Heart left ventricle (tissue), 16 donors: ENCODE measurements at regions not wholly inside any gene's neighbourhood (a gene's known extent, or its start where the extent isn't known, plus 50 kb on each side); places are given as distances from the start of the nearest gene placed in this dataset.
"Not testable (repeated sequence)": the region's sequence is repeated elsewhere in the genome, so short reads cannot be mapped to it uniquely, and the experiment has no call there.

Experiments used
- ATAC-seq, 4 donors: fragments of 200-7000 bp; cut with Tn5 transposase; one replicate each; pipeline ENCODE4 v1.9.1; 2020 to 2022; ENCODE audit warnings: moderate library complexity in 4 of 4, mild to moderate bottlenecking in 3 of 4, moderate number of reproducible peaks in 1 of 4
- DNase-seq, 5 donors: peaks; one replicate each; pipeline ENCODE4 v3.0.0-alpha.2; 2020
- H3K27ac ChIP-seq, 12 donors: fragments of 200-600 bp; sonication (generic) in 4 of 12; one replicate each; pipeline versions ENCODE4 v1.5.0 to v1.8.0; 2016 to 2022; ENCODE audit warnings: mild to moderate bottlenecking in 2 of 12
- H3K27me3 ChIP-seq, 9 donors: fragments of 200-600 bp; sonication (generic) in 2 of 9; one replicate each; pipeline versions ENCODE4 v1.5.1 to v1.8.0; 2016 to 2022; ENCODE audit warnings: mild to moderate bottlenecking in 3 of 9
- H3K36me3 ChIP-seq, 9 donors: fragments of 200-600 bp; sonication (generic) in 2 of 9; one replicate each; pipeline versions ENCODE4 v1.5.0 to v1.8.0; 2018 to 2022; ENCODE audit warnings: mild to moderate bottlenecking in 2 of 9
- H3K4me1 ChIP-seq, 12 donors: fragments of 200-600 bp; sonication (generic) in 4 of 12; one replicate each; pipeline versions ENCODE4 v1.5.0 to v1.8.0; 2016 to 2022; ENCODE audit warnings: mild to moderate bottlenecking in 3 of 12
- H3K4me3 ChIP-seq, 12 donors: fragments of 200-600 bp; sonication (generic) in 4 of 12; one replicate each; pipeline versions ENCODE4 v1.5.0 to v1.8.0; 2017 to 2022; ENCODE audit warnings: mild to moderate bottlenecking in 9 of 12, moderate library complexity in 4 of 12
- H3K9me3 ChIP-seq, 12 donors: fragments of 200-600 bp; sonication (generic) in 4 of 12; one replicate each; pipeline versions ENCODE4 v1.5.0 to v1.8.0; 2016 to 2022; ENCODE audit warnings: mild to moderate bottlenecking in 1 of 12
- CTCF ChIP-seq, 12 donors: fragments of 200-600 bp; sonication (generic) in 4 of 12; IDR thresholded peaks; one replicate each; pipeline versions ENCODE4 v1.5.0 to v1.8.0; 2018 to 2022; ENCODE audit warnings: antibody characterized with exemption in 12 of 12, mild to moderate bottlenecking in 5 of 12
- POLR2A ChIP-seq, 2 donors: fragments of 450-650 bp; IDR thresholded peaks; one replicate each; pipeline ENCODE4 v1.6.1; 2017; ENCODE audit warnings: antibody characterized with exemption in 2 of 2, mild to moderate bottlenecking in 2 of 2, moderate library complexity in 2 of 2
- WGBS, 4 donors: extraction: QIAGEN DNeasy Blood & Tissue Kit in 2 of 4; methylation state at CpG; one replicate each; pipeline versions ENCODE4 v1.1.5 to v1.1.7; 2013 to 2018; 5-methylcytosine and 5-hydroxymethylcytosine counted together
- intact Hi-C, 10 donors: fragments of 100-400 bp; cut with DNase I; formaldehyde crosslinking; loops; one replicate each; pipeline versions ENCODE4 v1.11.1 to v1.14.2; 2022
- donor health status: ischemic (EF 13 %, LVEDD 7.1; RV severe dilation, severe dysfunction).
- donor health status: healthy with polysubstance abuse.
- donor health status: DM: no; HTN: yes; CAD: no.
- donor health status: DM: no; HTN: no; CAD: no.
- donor health status: ischemic (EF 25% LVEDD 6.9; RV normal size, moderate dysfunction).
- donor health status: ischemic (EF 25% LVEDD 5.7; RV mildly dilated, moderate dysfunction).
- donor health status: healthy.
- donor health status: DM: yes; HTN: yes; CAD: no.
- donor health status: ischemic (EF 35%, LVEDD 5.7; RV mildly dilated, moderate dysfunction).
- donor health status: nonischemic (EF 11% LVEDD 7.7; RV severe dilation, severe dysfunction).
- donor health status: DM: yes; HTN: yes; CAD: no.
- donor health status: PGD.
- donor health status: ischemic (EF 29% LVEDD 5.4; RV normal size, mild dysfunction).
- donor health status: nonischemic (EF 23%, LVEDD 6.1; RV moderate dilation, normal function).

DNA sequence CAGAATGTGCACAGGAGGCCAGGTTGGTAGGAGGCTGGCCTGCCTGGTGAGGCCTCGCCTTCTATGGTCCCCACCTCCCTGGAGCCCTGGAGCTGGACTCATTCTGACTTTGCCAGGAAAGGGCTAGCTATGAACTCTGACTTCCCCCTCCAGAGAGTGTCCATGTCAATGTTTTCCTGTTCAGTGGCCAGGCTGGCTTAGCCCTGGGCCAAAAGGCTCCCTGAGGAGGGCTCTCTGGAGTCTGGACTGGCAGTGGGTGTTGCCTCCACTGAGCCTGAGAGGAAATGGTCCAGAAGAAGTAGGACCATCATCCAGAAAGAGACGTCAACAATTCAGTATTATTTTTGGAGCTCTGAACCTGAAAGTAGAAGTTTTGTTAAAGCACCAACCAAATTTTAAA lies 178.7 kb downstream of the CHIC2 start:
- H3K27ac ChIP-seq: peak overlapping the region in 7 of 12 donors; percentile 0 to 62 (median 23)
- TF ChIP-seq CTCF (IDR thresholded peaks at IDR 0.05) (no peak), POLR2A (IDR thresholded peaks at IDR 0.05) (no peak)
- DNase-seq (peak; percentile 51 to 69 (median 67)), ATAC-seq (peak; percentile 61 to 96 (median 93))
- WGBS, 4 donors: 49 to 62% (median 56%) methylated on average over 2 of the region's 2 CpGs
- no peak overlapping the region for H3K4me3 ChIP-seq
- H3K4me1 ChIP-seq: peaks cover 0 to 13% (median 0%) of the 10 kb centered on the region in 12 donors
- peaks cover 0 to 10% (median 0%) of the 10 kb centered on the region in 12 donors for H3K9me3 ChIP-seq
- no peaks in the 10 kb centered on the region for H3K36me3 ChIP-seq
- no peaks in the 10 kb centered on the region for H3K27me3 ChIP-seq
- intact Hi-C loops: no loop called here

DNA sequence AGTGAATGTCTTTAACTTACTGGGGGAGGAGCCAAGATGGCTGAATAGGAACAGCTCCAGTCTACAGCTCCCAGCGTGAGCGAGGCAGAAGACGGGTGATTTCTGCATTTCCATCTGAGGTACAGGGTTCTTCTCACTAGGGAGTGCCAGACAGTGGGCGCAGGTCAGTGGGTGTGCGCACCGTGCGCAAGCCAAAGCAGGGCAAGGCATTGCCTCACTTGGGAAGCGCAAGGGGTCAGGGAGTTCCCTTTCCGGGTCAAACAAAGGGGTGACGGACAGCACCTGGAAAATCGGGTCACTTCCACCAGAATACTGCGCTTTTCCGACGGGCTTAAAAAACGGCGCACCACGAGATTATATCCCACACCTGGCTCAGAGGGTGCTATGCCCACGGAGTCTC lies 187.3 kb downstream of the CHIC2 start:
- ATAC-seq, DNase-seq, H3K27me3 ChIP-seq, H3K27ac ChIP-seq, H3K36me3 ChIP-seq, H3K4me1 ChIP-seq, intact Hi-C loops, H3K4me3 ChIP-seq, H3K9me3 ChIP-seq: not testable (repeated sequence)
- 80 to 93% (median 90%) methylated on average over 11 to 18 of the region's 18 CpGs for WGBS, 4 donors

DNA sequence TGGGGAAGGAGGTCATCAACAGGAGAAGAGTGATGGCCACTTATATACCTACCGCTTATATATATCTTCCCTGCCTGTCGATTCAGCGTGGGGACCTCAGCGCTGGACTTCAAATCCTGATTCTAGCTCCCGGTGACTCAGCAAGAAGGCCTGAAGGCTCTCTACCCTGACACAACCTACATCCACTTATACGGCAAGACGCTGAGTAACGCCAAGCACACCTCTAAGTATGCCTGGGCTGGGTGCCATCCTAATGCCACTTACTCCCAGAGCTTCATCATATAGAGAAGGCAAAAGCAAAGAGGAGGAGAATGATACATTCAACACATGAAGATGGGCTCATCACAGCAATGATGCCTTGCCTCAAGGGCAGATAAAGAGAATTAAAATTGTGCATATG lies 198.3 kb downstream of the CHIC2 start:
- no peak for DNase-seq
- intact Hi-C loops: no loop called here
- 88 to 95% (median 91%) methylated on average over 4 to 8 of the region's 8 CpGs for WGBS, 4 donors
- H3K4me3 ChIP-seq: no peak overlapping the region
- no peak for TF ChIP-seq CTCF (IDR thresholded peaks at IDR 0.05)
- TF ChIP-seq POLR2A (IDR thresholded peaks at IDR 0.05): no peak
- H3K27me3 ChIP-seq: no peaks in the 10 kb centered on the region
- H3K27ac ChIP-seq: no peak overlapping the region
- ATAC-seq: no peak
- no peaks in the 10 kb centered on the region for H3K9me3 ChIP-seq
- peaks cover 0 to 39% (median 18%) of the 10 kb centered on the region in 12 donors for H3K4me1 ChIP-seq
- H3K36me3 ChIP-seq: no peaks in the 10 kb centered on the region

DNA sequence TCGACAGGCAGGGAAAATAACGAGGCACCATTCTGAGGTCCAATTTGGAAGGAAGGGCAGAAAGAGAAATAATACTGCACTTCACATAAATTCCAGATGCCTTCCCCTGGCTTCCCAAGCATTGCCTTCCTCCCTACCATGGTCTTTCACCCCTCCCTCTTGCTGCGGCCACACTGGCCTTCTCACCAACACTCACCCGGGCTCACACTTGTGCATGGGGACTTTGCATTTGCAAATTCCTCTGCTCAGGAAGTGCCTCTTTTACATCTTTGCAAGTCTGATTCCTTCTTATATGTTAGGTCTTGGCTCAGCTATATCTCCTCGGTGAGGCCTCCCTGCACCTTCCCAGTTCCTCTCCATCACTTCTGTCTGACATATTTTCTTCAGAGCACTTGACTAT lies 199.4 kb downstream of the CHIC2 start:
- peaks cover 0 to 2% (median 0%) of the 10 kb centered on the region in 12 donors for H3K9me3 ChIP-seq
- no peaks in the 10 kb centered on the region for H3K27me3 ChIP-seq
- no peak overlapping the region for H3K4me3 ChIP-seq
- no peaks in the 10 kb centered on the region for H3K36me3 ChIP-seq
- peak overlapping the region in 1 of 12 donors; percentile 73 for H3K27ac ChIP-seq
- ATAC-seq: no peak
- intact Hi-C loops: no loop called here
- no peak for TF ChIP-seq CTCF (IDR thresholded peaks at IDR 0.05)
- no peak for TF ChIP-seq POLR2A (IDR thresholded peaks at IDR 0.05)
- DNase-seq: no peak
- WGBS, 4 donors: 61 to 79% (median 65%) methylated on average over 5 of the region's 5 CpGs
- peaks cover 0 to 39% (median 18%) of the 10 kb centered on the region in 12 donors for H3K4me1 ChIP-seq

DNA sequence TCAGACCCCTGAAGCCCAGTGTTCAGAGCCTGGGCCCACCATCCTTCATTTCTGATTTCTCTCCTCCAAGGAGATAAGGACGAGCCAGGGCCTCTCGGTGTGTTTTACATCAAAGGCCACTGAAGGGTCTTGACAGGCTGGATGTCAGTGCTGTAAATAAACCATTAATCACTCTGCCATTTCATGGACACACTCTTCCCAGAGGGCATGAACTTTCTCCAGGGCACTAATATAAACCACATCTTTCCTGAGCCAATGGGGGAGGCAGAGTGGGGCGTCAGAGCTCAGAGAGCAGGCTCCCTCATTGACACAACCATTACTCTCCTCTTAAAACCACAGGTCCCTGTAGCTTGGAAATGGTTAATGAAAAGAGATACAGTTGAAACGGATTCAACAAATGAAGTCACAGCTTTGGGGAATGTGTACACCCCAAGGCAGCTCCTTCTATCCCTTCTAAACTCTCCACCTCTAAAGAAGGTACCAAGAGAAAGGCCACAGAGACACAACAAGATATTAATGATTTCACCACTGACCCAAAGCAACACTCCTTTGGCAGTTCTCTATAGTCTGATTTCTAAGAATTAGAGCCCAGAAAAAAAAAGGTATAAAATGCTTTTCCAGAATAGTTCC lies 200.6 kb downstream of the CHIC2 start:
- ATAC-seq: peak; percentile 83 to 93 (median 88)
- 25 to 29% (median 27%) methylated on average over 4 of the region's 4 CpGs for WGBS, 4 donors
- intact Hi-C loops: no loop called here
- Histone ChIP-seq H3K9me3 (peaks cover 0 to 14% (median 2%) of the 10 kb centered on the region in 12 donors), H3K27me3 (no peaks in the 10 kb centered on the region), H3K36me3 (no peaks in the 10 kb centered on the region), H3K27ac (peak overlapping the region in 10 of 12 donors; percentile 19 to 76 (median 54)), H3K4me3 (no peak overlapping the region), H3K4me1 (peaks cover 0 to 39% (median 18%) of the 10 kb centered on the region in 12 donors)
- TF ChIP-seq POLR2A (IDR thresholded peaks at IDR 0.05): no peak
- TF ChIP-seq CTCF (IDR thresholded peaks at IDR 0.05): no peak
- peak in 4 of 5 donors; percentile 35 to 67 (median 50) for DNase-seq
